Uterus (tissue), 3 donors: ENCODE measurements at regions not wholly inside any gene's neighbourhood (a gene's known extent, or its start where the extent isn't known, plus 50 kb on each side); places are given as distances from the start of the nearest gene placed in this dataset.
"Not testable (repeated sequence)": the region's sequence is repeated elsewhere in the genome, so short reads cannot be mapped to it uniquely, and the experiment has no call there.

Source experiments
- DNase-seq, 2 donors: peaks; one replicate each; pipeline ENCODE4 v3.0.0-alpha.2; 2019 to 2020
- H3K27ac ChIP-seq, 2 donors: fragments of 200-600 bp; sonication (generic); 1 replicate in 1 of 2; 2 replicates in 1 of 2; pipeline ENCODE4 v1.5.1; 2016 to 2018
- H3K27me3 ChIP-seq, 2 donors: fragments of 200-600 bp; sonication (generic); one replicate each; pipeline ENCODE4 v1.5.1; 2018 to 2019; ENCODE audit warnings: control low read depth in 1 of 2
- H3K36me3 ChIP-seq, 2 donors: fragments of 200-600 bp; sonication (generic); one replicate each; pipeline ENCODE4 v1.5.1; 2019; ENCODE audit warnings: control low read depth in 1 of 2
- H3K4me1 ChIP-seq, 2 donors: fragments of 200-600 bp; sonication (generic); one replicate each; pipeline ENCODE4 v1.5.1; 2018 to 2019; ENCODE audit warnings: control low read depth in 1 of 2
- H3K4me3 ChIP-seq, 2 donors: fragments of 200-600 bp; sonication (generic); 1 replicate in 1 of 2; 2 replicates in 1 of 2; pipeline ENCODE4 v1.5.1; 2018 to 2019; ENCODE audit warnings: mild to moderate bottlenecking in 1 of 2
- H3K9me3 ChIP-seq, 2 donors: fragments of 200-600 bp; sonication (generic); one replicate each; pipeline ENCODE4 v1.5.1; 2019; ENCODE audit warnings: control low read depth in 1 of 2
- CTCF ChIP-seq, 4 experiments: fragments of 200-600 bp in 2 of 4; fragments of 450-650 bp in 2 of 4; sonication (generic) in 2 of 4; IDR thresholded peaks; one replicate each; pipeline ENCODE4 v1.5.1; 2016 to 2019; ENCODE audit warnings: antibody characterized with exemption in 4 of 4, mild to moderate bottlenecking in 2 of 4, moderate library complexity in 1 of 4
- POLR2A ChIP-seq, 2 donors: fragments of 450-650 bp; IDR thresholded peaks; one replicate each; pipeline ENCODE4 v1.6.1; 2016; ENCODE audit warnings: antibody characterized with exemption in 2 of 2, mild to moderate bottlenecking in 1 of 2, moderate library complexity in 1 of 2
- intact Hi-C: fragments of 100-400 bp; cut with DNase I; formaldehyde crosslinking; loops from one replicate; pipeline ENCODE4 v1.15.1; 2023; ENCODE audit warnings: low total_unique reads
- donor health status: DM: yes; HTN: yes; CAD: no.

- H3K4me3 ChIP-seq = no peak overlapping the region
- H3K27me3 ChIP-seq = peaks cover 0 to 5% of the 10 kb centered on the region in 2 donors
- no peak overlapping the region for H3K27ac ChIP-seq
- no peaks in the 10 kb centered on the region for H3K9me3 ChIP-seq
- TF ChIP-seq POLR2A (IDR thresholded peaks at IDR 0.05) (no peak), CTCF (IDR thresholded peaks at IDR 0.05) (no peak)
- no peaks in the 10 kb centered on the region for H3K4me1 ChIP-seq
- no peak for DNase-seq
- intact Hi-C loops = no loop called here
- H3K36me3 ChIP-seq = no peaks in the 10 kb centered on the region
Observed at GRCh38 chrX:140432346-140433175, 72.3 kb downstream of the SOX3 start.

- Histone ChIP-seq H3K27me3 (peaks cover 0 to 5% of the 10 kb centered on the region in 2 donors), H3K4me1 (no peaks in the 10 kb centered on the region), H3K4me3 (no peak overlapping the region), H3K36me3 (no peaks in the 10 kb centered on the region), H3K9me3 (no peaks in the 10 kb centered on the region), H3K27ac (no peak overlapping the region)
- no peak for DNase-seq
- intact Hi-C loops = no loop called here
- TF ChIP-seq CTCF (IDR thresholded peaks at IDR 0.05) = no peak
Observed at GRCh38 chrX:140431521-140431920, 73.3 kb downstream of the SOX3 start.

- no peak overlapping the region for H3K27ac ChIP-seq
- peaks cover 0 to 2% of the 10 kb centered on the region in 2 donors for H3K27me3 ChIP-seq
- H3K36me3 ChIP-seq = no peaks in the 10 kb centered on the region
- no peaks in the 10 kb centered on the region for H3K9me3 ChIP-seq
- intact Hi-C loops = no loop called here
- H3K4me3 ChIP-seq = no peak overlapping the region
- DNase-seq = no peak
- H3K4me1 ChIP-seq = no peaks in the 10 kb centered on the region
- no peak for TF ChIP-seq POLR2A (IDR thresholded peaks at IDR 0.05)
- TF ChIP-seq CTCF (IDR thresholded peaks at IDR 0.05) = no peak
Observed at GRCh38 chrX:140425712-140426395, 79.0 kb downstream of the SOX3 start.

GRCh38 chrX:140422501-140422900 lies 82.4 kb downstream of the SOX3 start:
- Histone ChIP-seq H3K4me3 (no peak overlapping the region), H3K27ac (no peak overlapping the region), H3K9me3 (no peaks in the 10 kb centered on the region), H3K36me3 (no peaks in the 10 kb centered on the region), H3K27me3 (peaks cover 0 to 2% of the 10 kb centered on the region in 2 donors), H3K4me1 (no peaks in the 10 kb centered on the region)
- TF ChIP-seq POLR2A (IDR thresholded peaks at IDR 0.05) = no peak
- TF ChIP-seq CTCF (IDR thresholded peaks at IDR 0.05) = no peak
- intact Hi-C loops = no loop called here
- DNase-seq = no peak

GRCh38 chrX:140402131-140402530 lies 102.7 kb downstream of the SOX3 start:
- H3K27me3 ChIP-seq, H3K9me3 ChIP-seq, H3K4me3 ChIP-seq, intact Hi-C loops, DNase-seq, H3K27ac ChIP-seq, H3K36me3 ChIP-seq, H3K4me1 ChIP-seq: not testable (repeated sequence)

GRCh38 chrX:140396326-140396725 lies 108.5 kb downstream of the SOX3 start:
- intact Hi-C loops, H3K27ac ChIP-seq, H3K27me3 ChIP-seq, H3K4me1 ChIP-seq, H3K9me3 ChIP-seq, DNase-seq, H3K36me3 ChIP-seq, H3K4me3 ChIP-seq: not testable (repeated sequence)
